ENCODE measurements at regions not wholly inside any gene's neighbourhood (a gene's known extent, or its start where the extent isn't known, plus 50 kb on each side); places are given as distances from the start of the nearest gene placed in this dataset.

GRCh38 chr12:93968536-93969285 lies 179.7 kb upstream of the PLXNC1 start:
- Mint-ChIP-seq H3K27ac (no peak overlapping the region), H3K9me3 (no peaks in the 10 kb centered on the region), H3K27me3 (peaks cover 8% of the 10 kb centered on the region), H3K4me3 (no peak overlapping the region), H3K36me3 (ENCODE audit: low read depth) (no peaks in the 10 kb centered on the region), H3K4me1 (peaks cover 7% of the 10 kb centered on the region)
- ATAC-seq (replicated peaks) = no peak

DNA sequence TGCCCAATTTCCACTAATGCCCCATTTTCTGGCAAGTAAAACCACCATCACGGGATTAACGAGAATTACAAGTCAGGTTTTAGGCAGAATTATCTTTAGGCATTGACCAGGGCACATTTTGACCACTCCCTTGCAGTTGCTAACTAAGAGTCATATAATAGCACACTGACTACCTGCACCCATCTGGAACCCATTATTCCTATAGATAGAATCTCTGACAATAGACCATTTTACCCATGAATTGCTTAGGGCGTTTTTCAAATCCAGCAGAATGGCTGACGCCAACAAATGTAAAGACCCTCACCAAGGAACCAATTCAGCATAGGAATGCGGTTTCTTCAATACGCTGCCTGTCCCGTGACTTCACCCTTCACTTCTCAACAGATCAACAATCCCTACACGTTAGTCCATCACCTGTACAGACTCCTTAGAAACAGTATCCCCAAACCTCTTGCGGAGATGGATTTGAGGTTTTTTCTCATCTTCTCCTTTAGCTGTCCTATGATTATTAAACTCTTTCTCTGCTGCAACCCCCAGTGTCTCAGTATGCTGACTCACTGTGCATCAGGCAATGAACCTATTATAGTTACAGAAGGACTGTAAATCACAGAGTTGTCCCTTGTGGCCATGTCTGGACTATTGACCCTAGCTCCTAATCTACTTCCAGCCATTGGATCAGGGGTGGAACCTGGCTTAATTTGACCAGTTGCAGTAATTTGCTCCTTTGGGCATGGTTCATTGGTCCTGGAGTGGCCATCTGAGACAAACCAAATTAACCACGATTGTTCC lies 177.3 kb upstream of the PLXNC1 start:
- H3K4me3 Mint-ChIP-seq = no peak overlapping the region
- H3K27ac Mint-ChIP-seq = no peak overlapping the region
- H3K4me1 Mint-ChIP-seq = peaks cover 7% of the 10 kb centered on the region
- no peaks in the 10 kb centered on the region for H3K9me3 Mint-ChIP-seq
- H3K27me3 Mint-ChIP-seq = peaks cover 8% of the 10 kb centered on the region
- no peaks in the 10 kb centered on the region for H3K36me3 Mint-ChIP-seq (ENCODE audit: low read depth)
- no peak for ATAC-seq (replicated peaks)

DNA sequence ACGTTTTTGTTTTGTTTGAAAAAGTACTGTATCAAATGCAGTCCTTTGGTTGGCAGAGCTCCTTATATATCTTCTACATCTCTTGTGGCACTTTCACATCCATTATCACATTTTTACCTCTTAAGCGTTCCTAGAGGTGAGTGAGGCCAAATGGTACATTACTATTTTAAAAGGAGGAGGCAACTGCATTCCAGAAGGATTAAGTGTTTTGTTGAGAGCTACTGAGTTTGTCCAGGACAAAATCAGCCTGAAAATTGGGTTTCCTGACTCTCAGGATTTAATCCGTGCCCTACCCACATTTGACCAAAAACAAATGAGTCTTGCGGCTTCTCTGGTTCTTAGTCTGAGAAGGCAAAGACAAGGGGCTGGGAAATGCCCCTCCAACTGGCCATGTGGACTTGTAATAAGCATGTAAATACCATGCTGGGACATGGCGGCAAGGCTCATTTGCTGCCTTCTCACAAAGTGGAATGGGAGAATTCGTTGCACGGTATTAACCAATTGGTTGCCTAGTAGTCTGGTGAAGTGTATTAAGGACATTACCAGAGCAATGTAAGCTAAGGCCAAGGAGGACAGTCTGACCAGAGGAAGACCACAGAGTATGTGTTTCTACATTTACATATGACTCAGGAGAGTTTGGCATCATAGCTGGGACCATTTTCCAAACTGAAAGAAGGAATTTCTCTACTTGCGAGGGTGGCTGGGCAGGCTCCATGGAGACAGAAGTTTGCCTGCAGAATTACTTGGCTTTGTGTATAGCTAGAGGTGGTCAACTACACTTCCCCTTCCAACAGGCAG lies 175.8 kb upstream of the PLXNC1 start:
- ATAC-seq (replicated peaks) = no peak
- Mint-ChIP-seq H3K4me1 (peaks cover 3% of the 10 kb centered on the region), H3K27ac (no peak overlapping the region), H3K27me3 (peaks cover 3% of the 10 kb centered on the region), H3K36me3 (ENCODE audit: low read depth) (no peaks in the 10 kb centered on the region), H3K9me3 (no peaks in the 10 kb centered on the region), H3K4me3 (no peak overlapping the region)

- H3K4me3 Mint-ChIP-seq = no peak overlapping the region
- no peaks in the 10 kb centered on the region for H3K9me3 Mint-ChIP-seq
- ATAC-seq (replicated peaks) = no peak
- H3K4me1 Mint-ChIP-seq = peaks cover 4% of the 10 kb centered on the region
- H3K27me3 Mint-ChIP-seq = no peaks in the 10 kb centered on the region
- H3K36me3 Mint-ChIP-seq (ENCODE audit: low read depth) = no peaks in the 10 kb centered on the region
- no peak overlapping the region for H3K27ac Mint-ChIP-seq
Measured at GRCh38 chr12:93974252-93974651, 174.1 kb upstream of the PLXNC1 start.

GRCh38 chr12:93976024-93976423 lies 172.4 kb upstream of the PLXNC1 start:
- Mint-ChIP-seq H3K27me3 (no peaks in the 10 kb centered on the region), H3K36me3 (ENCODE audit: low read depth) (no peaks in the 10 kb centered on the region), H3K9me3 (no peaks in the 10 kb centered on the region), H3K27ac (no peak overlapping the region), H3K4me3 (no peak overlapping the region), H3K4me1 (peaks cover 4% of the 10 kb centered on the region)
- no peak for ATAC-seq (replicated peaks)

DNA sequence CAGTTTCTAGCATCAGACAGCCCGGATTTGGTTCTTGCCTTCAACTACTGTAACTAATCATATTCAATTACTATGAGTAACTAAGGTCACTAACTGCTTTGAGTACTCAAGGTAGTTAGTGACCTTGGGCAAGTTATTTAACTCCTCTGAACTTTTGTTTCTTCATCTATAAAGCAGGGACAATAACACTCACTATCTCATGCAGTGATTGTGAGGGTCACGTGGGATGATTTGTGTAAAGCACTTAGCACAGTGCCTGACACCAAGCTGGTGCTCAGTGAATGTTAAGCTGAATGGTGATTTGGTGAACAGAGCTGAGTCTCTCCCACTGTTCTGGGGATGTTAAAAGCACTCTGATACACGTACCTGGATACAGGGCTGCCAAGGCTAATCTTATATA lies 171.3 kb upstream of the PLXNC1 start:
- no peaks in the 10 kb centered on the region for H3K27me3 Mint-ChIP-seq
- no peak overlapping the region for H3K27ac Mint-ChIP-seq
- no peak overlapping the region for H3K4me3 Mint-ChIP-seq
- H3K9me3 Mint-ChIP-seq = no peaks in the 10 kb centered on the region
- peaks cover 6% of the 10 kb centered on the region for H3K4me1 Mint-ChIP-seq
- no peaks in the 10 kb centered on the region for H3K36me3 Mint-ChIP-seq (ENCODE audit: low read depth)
- no peak for ATAC-seq (replicated peaks)

GRCh38 chr12:93978553-93978952 lies 169.8 kb upstream of the PLXNC1 start:
- Mint-ChIP-seq H3K36me3 (ENCODE audit: low read depth) (no peaks in the 10 kb centered on the region), H3K27me3 (no peaks in the 10 kb centered on the region)
- ATAC-seq (replicated peaks) = no peak

GRCh38 chr12:93979189-93979588 lies 169.2 kb upstream of the PLXNC1 start:
- Mint-ChIP-seq H3K27me3 (no peaks in the 10 kb centered on the region), H3K27ac (no peak overlapping the region), H3K36me3 (ENCODE audit: low read depth) (no peaks in the 10 kb centered on the region), H3K9me3 (no peaks in the 10 kb centered on the region), H3K4me1 (peaks cover 19% of the 10 kb centered on the region), H3K4me3 (no peak overlapping the region)
- no peak for ATAC-seq (replicated peaks)

More at GRCh38 chr12:93978553-93978952, 169.8 kb upstream of the PLXNC1 start:
- Mint-ChIP-seq H3K9me3 (no peaks in the 10 kb centered on the region), H3K4me3 (no peak overlapping the region), H3K4me1 (peaks cover 19% of the 10 kb centered on the region), H3K27ac (no peak overlapping the region)

GRCh38 chr12:93980711-93981110 lies 167.7 kb upstream of the PLXNC1 start:
- no peaks in the 10 kb centered on the region for H3K9me3 Mint-ChIP-seq
- H3K27me3 Mint-ChIP-seq = no peaks in the 10 kb centered on the region
- H3K36me3 Mint-ChIP-seq (ENCODE audit: low read depth) = no peaks in the 10 kb centered on the region
- no peak overlapping the region for H3K4me3 Mint-ChIP-seq
- peaks cover 19% of the 10 kb centered on the region for H3K4me1 Mint-ChIP-seq
- no peak overlapping the region for H3K27ac Mint-ChIP-seq
- no peak for ATAC-seq (replicated peaks)

DNA sequence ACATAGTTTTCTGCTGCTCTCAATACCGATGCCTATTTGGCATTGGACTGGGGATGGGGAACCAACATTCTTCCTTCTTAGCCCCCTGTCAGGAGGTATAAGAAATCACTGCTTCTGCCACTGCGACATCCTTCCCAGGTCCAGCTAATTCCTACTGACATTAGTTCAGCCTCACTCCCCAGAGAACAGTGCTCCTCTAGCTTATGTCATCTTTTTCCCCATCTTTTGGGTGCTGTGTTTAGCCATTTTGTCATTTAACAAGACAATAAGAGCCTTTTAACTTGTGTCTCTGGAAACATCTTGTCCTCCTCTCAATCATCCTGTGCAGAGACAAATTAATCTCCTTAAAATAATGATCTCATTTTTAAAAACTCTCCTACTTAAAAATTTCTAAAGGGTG lies 167.0 kb upstream of the PLXNC1 start:
- Mint-ChIP-seq H3K9me3 (no peaks in the 10 kb centered on the region), H3K4me1 (peaks cover 19% of the 10 kb centered on the region), H3K27me3 (no peaks in the 10 kb centered on the region), H3K27ac (no peak overlapping the region), H3K4me3 (no peak overlapping the region), H3K36me3 (ENCODE audit: low read depth) (no peaks in the 10 kb centered on the region)
- ATAC-seq (replicated peaks) = no peak

GRCh38 chr12:93982771-93983315 lies 165.5 kb upstream of the PLXNC1 start:
- no peak overlapping the region for H3K4me3 Mint-ChIP-seq
- H3K27ac Mint-ChIP-seq = no peak overlapping the region
- no peaks in the 10 kb centered on the region for H3K9me3 Mint-ChIP-seq
- ATAC-seq (replicated peaks) = peak; percentile 93
- H3K27me3 Mint-ChIP-seq = no peaks in the 10 kb centered on the region
- peaks cover 19% of the 10 kb centered on the region for H3K4me1 Mint-ChIP-seq
- no peaks in the 10 kb centered on the region for H3K36me3 Mint-ChIP-seq (ENCODE audit: low read depth)

- ATAC-seq (replicated peaks) = no peak
- Mint-ChIP-seq H3K9me3 (no peaks in the 10 kb centered on the region), H3K36me3 (ENCODE audit: low read depth) (no peaks in the 10 kb centered on the region), H3K4me3 (no peak overlapping the region), H3K27me3 (no peaks in the 10 kb centered on the region), H3K27ac (no peak overlapping the region), H3K4me1 (peaks cover 18% of the 10 kb centered on the region)
Measured at GRCh38 chr12:93984005-93984404, 164.4 kb upstream of the PLXNC1 start.

- Mint-ChIP-seq H3K27ac (no peak overlapping the region), H3K27me3 (no peaks in the 10 kb centered on the region), H3K36me3 (ENCODE audit: low read depth) (no peaks in the 10 kb centered on the region), H3K4me3 (no peak overlapping the region), H3K4me1 (no peaks in the 10 kb centered on the region), H3K9me3 (no peaks in the 10 kb centered on the region)
- peak; percentile 40 for ATAC-seq (replicated peaks)
Measured at GRCh38 chr12:93989949-93990348, 158.4 kb upstream of the PLXNC1 start.
